ENCODE measurements at regions not wholly inside any gene's neighbourhood (a gene's known extent, or its start where the extent isn't known, plus 50 kb on each side); places are given as distances from the start of the nearest gene placed in this dataset.

DNA sequence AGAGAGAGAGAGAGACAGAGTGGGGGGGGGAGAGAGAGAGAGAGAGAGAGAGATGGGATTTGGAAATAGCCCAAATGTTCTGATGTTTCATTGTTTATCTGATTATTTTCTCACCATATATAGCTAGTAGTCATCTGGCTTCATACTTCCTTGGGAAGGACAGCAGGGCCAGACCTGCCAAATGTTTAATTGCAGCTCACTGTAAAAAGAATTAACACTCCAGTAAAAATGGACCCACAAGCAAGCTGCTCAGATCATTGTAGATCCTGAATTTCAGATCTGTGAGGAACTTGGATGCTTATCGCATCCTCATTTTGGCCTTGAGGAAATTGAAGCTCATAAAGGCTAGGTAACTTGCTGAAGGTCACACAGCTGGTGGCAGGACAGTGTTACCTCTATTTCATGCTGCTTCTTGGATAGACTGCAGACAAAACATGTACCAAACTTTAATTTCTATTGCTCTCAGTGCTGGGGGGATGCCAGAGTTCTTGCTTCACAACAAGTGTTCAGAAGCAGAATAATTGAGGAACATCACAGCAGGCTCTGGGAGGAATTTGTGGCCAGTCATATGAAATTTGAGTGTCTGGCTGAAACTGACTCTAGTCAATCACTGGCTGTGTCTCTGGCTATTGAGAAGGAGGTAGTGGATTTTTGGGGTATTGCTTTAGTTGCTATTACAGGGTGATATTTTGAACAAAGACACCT is 223.5 kb downstream of the PIK3C3 start:
- TF ChIP-seq, protein P1, sequence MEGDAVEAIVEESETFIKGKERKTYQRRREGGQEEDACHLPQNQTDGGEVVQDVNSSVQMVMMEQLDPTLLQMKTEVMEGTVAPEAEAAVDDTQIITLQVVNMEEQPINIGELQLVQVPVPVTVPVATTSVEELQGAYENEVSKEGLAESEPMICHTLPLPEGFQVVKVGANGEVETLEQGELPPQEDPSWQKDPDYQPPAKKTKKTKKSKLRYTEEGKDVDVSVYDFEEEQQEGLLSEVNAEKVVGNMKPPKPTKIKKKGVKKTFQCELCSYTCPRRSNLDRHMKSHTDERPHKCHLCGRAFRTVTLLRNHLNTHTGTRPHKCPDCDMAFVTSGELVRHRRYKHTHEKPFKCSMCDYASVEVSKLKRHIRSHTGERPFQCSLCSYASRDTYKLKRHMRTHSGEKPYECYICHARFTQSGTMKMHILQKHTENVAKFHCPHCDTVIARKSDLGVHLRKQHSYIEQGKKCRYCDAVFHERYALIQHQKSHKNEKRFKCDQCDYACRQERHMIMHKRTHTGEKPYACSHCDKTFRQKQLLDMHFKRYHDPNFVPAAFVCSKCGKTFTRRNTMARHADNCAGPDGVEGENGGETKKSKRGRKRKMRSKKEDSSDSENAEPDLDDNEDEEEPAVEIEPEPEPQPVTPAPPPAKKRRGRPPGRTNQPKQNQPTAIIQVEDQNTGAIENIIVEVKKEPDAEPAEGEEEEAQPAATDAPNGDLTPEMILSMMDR (IDR thresholded peaks at IDR 0.05), result no peak

DNA sequence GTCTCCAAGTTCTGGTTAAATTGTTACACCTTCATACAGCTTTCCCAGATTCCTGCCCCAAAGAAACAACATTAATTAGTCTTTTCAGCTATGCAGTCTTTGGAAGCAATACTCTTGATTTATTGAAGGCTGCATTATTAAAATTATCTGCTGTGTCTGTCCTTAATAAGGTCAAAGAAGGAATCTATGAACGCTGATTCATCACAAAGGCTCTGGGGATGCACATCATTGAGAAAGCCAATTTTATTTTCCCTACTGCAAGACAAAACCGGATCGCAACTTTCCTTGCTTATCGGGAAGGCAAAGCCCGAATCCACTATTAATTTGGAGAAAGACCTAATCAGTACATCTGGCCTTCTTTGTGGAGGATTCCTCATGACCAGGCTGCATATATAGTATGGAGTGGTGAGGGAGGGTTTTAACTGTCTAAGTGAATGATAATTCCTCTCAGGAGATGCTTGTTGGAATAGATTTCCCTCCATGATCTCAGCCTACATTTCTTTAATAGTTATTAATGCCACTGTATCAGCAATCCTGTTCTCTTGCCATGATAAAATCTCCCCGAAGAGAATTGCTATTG is 224.6 kb downstream of the PIK3C3 start:
- TF ChIP-seq, protein P1 (IDR thresholded peaks at IDR 0.05), result no peak

DNA sequence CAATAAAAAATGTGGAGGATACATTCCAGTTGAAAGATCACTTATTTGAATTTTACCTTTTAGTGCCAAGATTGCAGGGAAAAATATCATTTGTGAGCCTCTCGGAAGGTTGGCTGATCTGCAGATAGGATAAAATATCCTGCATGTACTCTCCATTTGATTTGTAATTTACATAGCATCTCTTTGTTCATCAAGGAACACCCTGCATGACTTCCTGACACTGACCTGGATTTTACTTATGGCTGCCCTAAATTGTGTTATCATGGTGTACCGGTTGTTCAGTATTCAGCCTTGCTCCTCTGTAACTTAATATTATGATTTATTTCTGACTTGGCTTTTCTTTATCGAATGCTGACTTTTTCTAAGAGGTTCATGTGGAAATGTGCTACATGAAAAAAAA is 226.4 kb downstream of the PIK3C3 start:
- TF ChIP-seq, protein P1 (IDR thresholded peaks at IDR 0.05), result no peak

DNA sequence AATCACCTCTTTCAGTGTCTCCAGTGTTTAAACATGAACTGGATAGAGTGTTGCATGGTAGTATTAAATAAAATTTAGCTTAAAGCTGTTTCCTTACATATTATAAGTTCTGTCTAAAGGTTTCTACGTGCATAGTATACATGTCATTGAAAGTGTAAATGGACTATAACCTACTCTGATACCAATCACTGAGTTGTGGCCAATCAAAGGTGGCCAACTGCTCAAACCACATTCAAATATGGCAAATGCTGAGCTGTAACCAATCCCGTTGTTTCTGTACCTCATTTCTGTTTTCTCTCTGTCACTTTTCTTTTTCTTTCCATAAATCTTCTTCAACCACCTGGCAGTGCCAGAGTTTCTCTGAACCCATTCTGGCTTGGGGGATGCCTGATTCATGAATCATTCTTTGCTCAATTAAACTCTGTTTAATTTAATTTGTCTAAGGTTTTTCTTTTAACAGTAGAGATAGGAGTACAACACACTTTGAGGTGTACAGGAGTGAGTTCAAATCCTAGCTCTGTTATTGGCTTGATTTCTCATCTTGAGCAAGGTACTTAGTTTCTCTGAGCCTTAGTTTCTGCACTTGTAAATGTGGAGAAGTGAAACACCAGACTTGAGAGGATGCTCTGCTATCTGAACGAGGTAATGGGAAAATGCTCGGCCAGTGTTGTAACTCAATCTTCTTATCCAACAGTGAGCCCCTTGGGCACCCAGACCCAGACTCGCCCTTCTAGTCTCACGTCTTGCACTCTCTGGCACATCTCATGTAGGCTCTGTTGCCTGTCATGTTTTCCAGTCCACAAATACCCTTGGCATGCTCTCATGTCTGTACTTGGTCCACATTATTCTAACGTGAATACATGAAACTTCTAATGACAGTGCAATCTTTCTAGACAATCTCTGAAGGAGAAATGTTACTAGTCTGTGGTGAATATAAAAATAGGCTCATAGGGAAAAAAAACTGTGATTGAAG is 228.0 kb downstream of the PIK3C3 start:
- TF ChIP-seq, protein P1 (IDR thresholded peaks at IDR 0.05), result no peak

DNA sequence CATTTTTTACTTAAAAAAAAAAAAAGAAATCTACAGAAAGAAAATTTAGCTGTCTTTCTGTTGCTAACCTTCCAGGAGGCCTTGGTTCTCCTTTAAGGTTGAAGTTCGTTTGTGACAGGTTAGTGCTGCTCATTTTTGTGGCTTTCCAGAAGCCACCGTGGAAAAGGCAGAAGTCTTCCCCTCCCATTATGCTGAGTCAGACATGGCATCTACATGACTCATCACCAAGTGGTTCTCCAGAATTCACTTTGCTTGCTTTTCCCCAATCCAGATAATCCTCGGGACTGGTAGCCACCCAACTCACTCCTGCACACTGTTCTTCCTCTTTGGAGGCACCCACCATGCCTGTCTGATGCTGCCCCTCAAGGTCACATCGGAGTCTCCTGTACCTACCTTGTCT is 228.7 kb downstream of the PIK3C3 start:
- TF ChIP-seq, protein P1 (IDR thresholded peaks at IDR 0.05), result no peak

DNA sequence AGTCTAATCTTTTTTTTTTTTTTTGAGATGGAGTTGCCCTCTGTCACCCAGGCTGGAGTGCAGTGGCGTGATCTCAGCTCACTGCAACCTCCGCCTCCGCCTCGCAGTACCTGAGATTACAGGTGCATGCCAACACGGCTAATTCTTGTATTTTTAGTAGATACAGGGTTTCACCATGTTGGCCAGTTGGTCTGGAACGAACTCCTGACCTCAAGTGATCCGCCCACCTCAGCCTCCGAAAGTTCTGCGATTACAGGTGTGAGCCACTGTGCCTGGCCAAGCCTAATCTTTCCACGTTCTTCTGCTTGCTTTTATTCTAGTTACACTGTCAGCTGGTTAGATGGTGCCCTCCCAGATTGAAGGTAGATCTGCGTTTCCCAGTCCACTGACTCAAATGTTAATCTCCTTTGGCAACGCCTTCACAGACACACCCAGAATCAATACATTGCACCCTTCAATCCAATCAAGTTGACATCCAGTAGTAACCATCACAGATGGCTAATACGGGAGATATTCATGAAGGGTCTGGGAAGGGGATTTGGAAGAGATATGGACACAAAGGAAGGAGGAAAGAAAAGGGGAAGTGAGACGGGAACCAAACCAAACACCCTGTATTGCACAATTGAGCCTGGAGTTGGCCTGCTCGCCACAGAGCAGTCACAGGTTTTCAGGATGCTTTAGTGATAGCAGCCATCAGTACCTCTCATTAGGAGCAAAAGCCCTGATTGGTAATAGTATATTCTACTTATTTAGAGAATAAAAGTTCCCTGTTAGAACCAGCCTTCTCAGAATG is 229.8 kb downstream of the PIK3C3 start:
- TF ChIP-seq, protein P1 (IDR thresholded peaks at IDR 0.05), result no peak

DNA sequence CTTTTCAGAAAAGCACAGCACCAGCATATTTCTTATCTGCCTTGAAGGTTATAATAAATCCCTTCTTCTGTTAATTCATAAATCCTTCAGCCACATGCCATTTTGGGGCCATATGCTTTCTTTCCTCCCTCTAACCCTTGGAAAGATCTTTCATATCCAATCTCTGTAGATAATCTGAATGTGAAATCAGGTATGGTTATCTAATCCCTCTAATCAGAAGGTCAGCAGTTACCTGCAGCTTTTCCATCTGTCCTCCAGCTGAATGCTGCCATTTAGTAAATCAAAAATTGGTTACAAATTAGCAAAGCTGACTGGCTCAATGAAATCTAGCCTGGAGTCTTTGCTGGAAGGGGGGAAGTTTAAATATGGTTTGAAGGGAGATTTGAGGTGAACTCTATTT is 230.5 kb downstream of the PIK3C3 start:
- TF ChIP-seq, protein P1 (IDR thresholded peaks at IDR 0.05), result no peak

All from LNCAP (cell line).